Suppressor macrophage (primary cell): ENCODE measurements at regions not wholly inside any gene's neighbourhood (a gene's known extent, or its start where the extent isn't known, plus 50 kb on each side); places are given as distances from the start of the nearest gene placed in this dataset.
"Not testable (repeated sequence)": the region's sequence is repeated elsewhere in the genome, so short reads cannot be mapped to it uniquely, and the experiment has no call there.

Source experiments
- DNase-seq, 4 experiments: peaks; one replicate each; pipeline ENCODE4 v3.0.0-alpha.2; 2020 to 2022

- DNase-seq = no peak
Observed at GRCh38 chr5:97545446-97545845, 362.4 kb upstream of the RIOK2 start.

- DNase-seq = no peak
Observed at GRCh38 chr5:97545886-97546535, 363.0 kb upstream of the RIOK2 start.

GRCh38 chr5:97547430-97547829 lies 364.4 kb upstream of the RIOK2 start:
- DNase-seq = no peak

- peak; percentile 39 to 84 (median 60) for DNase-seq
Observed at GRCh38 chr5:97547999-97548738, 365.1 kb upstream of the RIOK2 start.

GRCh38 chr5:97548739-97549080 lies 365.7 kb upstream of the RIOK2 start:
- DNase-seq = no peak

- no peak for DNase-seq
Observed at GRCh38 chr5:97549496-97549895, 366.4 kb upstream of the RIOK2 start.

GRCh38 chr5:97550164-97550563 lies 367.1 kb upstream of the RIOK2 start:
- DNase-seq = peak in 2 of 4 experiments; percentile 22 to 34

GRCh38 chr5:97550818-97551217 lies 367.8 kb upstream of the RIOK2 start:
- no peak for DNase-seq

GRCh38 chr5:97553604-97554452 lies 370.8 kb upstream of the RIOK2 start:
- no peak for DNase-seq

GRCh38 chr5:97554977-97555643 lies 372.1 kb upstream of the RIOK2 start:
- no peak for DNase-seq

- DNase-seq = no peak
Observed at GRCh38 chr5:97555644-97555981, 372.6 kb upstream of the RIOK2 start.

- no peak for DNase-seq
Observed at GRCh38 chr5:97559827-97560598, 377.0 kb upstream of the RIOK2 start.

GRCh38 chr5:97560599-97560993 lies 377.5 kb upstream of the RIOK2 start:
- no peak for DNase-seq

GRCh38 chr5:97563050-97563657 lies 380.1 kb upstream of the RIOK2 start:
- no peak for DNase-seq

GRCh38 chr5:97568382-97568781 lies 385.3 kb upstream of the RIOK2 start:
- DNase-seq = no peak

- DNase-seq = no peak
Observed at GRCh38 chr5:97570242-97570641, 387.2 kb upstream of the RIOK2 start.

GRCh38 chr5:97575322-97575721 lies 392.3 kb upstream of the RIOK2 start:
- DNase-seq = no peak

GRCh38 chr5:97576956-97577355 lies 393.9 kb upstream of the RIOK2 start:
- no peak for DNase-seq

GRCh38 chr5:97579977-97580376 lies 396.9 kb upstream of the RIOK2 start:
- not testable (repeated sequence) for DNase-seq

GRCh38 chr5:97580746-97581145 lies 397.7 kb upstream of the RIOK2 start:
- DNase-seq = no peak

GRCh38 chr5:97591781-97592180 lies 408.7 kb upstream of the RIOK2 start:
- DNase-seq = no peak

- no peak for DNase-seq
Observed at GRCh38 chr5:97600486-97600885, 417.4 kb upstream of the RIOK2 start.
